Femur (tissue), 1 donor: ENCODE measurements at regions not wholly inside any gene's neighbourhood (a gene's known extent, or its start where the extent isn't known, plus 50 kb on each side); places are given as distances from the start of the nearest gene placed in this dataset.
"Not testable (repeated sequence)": the region's sequence is repeated elsewhere in the genome, so short reads cannot be mapped to it uniquely, and the experiment has no call there.

Source experiments
- DNase-seq: peaks from one replicate; pipeline ENCODE4 v3.0.0-alpha.2; 2017

- no peak for DNase-seq
These were observed 847.8 kb downstream of the RAPGEF2 start for GRCh38 chr4:159950707-159951106.

GRCh38 chr4:159966746-159967145, 863.9 kb downstream of the RAPGEF2 start:
- peak; percentile 22 for DNase-seq

- not testable (repeated sequence) for DNase-seq
These were observed 874.1 kb downstream of the RAPGEF2 start for GRCh38 chr4:159976871-159977482.

GRCh38 chr4:159977907-159978617, 875.2 kb downstream of the RAPGEF2 start:
- DNase-seq: no peak

GRCh38 chr4:159979351-159979750, 876.5 kb downstream of the RAPGEF2 start:
- DNase-seq: no peak

- DNase-seq: no peak
These were observed 877.1 kb downstream of the RAPGEF2 start for GRCh38 chr4:159979953-159980352.

- DNase-seq: no peak
These were observed 878.1 kb downstream of the RAPGEF2 start for GRCh38 chr4:159980826-159981468.

- DNase-seq: no peak
These were observed 878.6 kb downstream of the RAPGEF2 start for GRCh38 chr4:159981469-159981856.

GRCh38 chr4:159983082-159983481, 880.2 kb downstream of the RAPGEF2 start:
- DNase-seq: no peak

GRCh38 chr4:160009656-160010493, 907.0 kb downstream of the RAPGEF2 start:
- no peak for DNase-seq

- no peak for DNase-seq
These were observed 917.1 kb downstream of the RAPGEF2 start for GRCh38 chr4:160019936-160020335.

- no peak for DNase-seq
These were observed 917.9 kb downstream of the RAPGEF2 start for GRCh38 chr4:160020804-160021203.

- no peak for DNase-seq
These were observed 919.0 kb downstream of the RAPGEF2 start for GRCh38 chr4:160021870-160022269.

GRCh38 chr4:160026721-160027120, 923.8 kb downstream of the RAPGEF2 start:
- DNase-seq: no peak

- no peak for DNase-seq
These were observed 931.6 kb downstream of the RAPGEF2 start for GRCh38 chr4:160034501-160034900.

GRCh38 chr4:160038615-160039014, 935.7 kb downstream of the RAPGEF2 start:
- DNase-seq: no peak

- no peak for DNase-seq
These were observed 941.8 kb downstream of the RAPGEF2 start for GRCh38 chr4:160044693-160045092.

- no peak for DNase-seq
These were observed 979.7 kb downstream of the RAPGEF2 start for GRCh38 chr4:160082432-160083207.

GRCh38 chr4:160091631-160092030, 988.8 kb downstream of the RAPGEF2 start:
- DNase-seq: no peak

GRCh38 chr4:160100316-160100715, 997.4 kb downstream of the RAPGEF2 start:
- DNase-seq: no peak

- no peak for DNase-seq
These were observed 1008.0 kb downstream of the RAPGEF2 start for GRCh38 chr4:160110891-160111290.

GRCh38 chr4:160117686-160118085, 1014.8 kb downstream of the RAPGEF2 start:
- DNase-seq: no peak
